Lower lobe of right lung (tissue), 2 donors: ENCODE measurements at regions not wholly inside any gene's neighbourhood (a gene's known extent, or its start where the extent isn't known, plus 50 kb on each side); places are given as distances from the start of the nearest gene placed in this dataset.
A peak's percentile ranks its signal among the peaks of the same experiment; 100 is the strongest.

Source experiments
- ATAC-seq, 2 donors: fragments of 200-7000 bp; cut with Tn5 transposase; one replicate each; pipeline ENCODE4 v1.9.1; 2020 to 2022; ENCODE audit warnings: mild to moderate bottlenecking in 2 of 2, moderate library complexity in 2 of 2
- DNase-seq: peaks from one replicate; pipeline ENCODE4 v3.0.0-alpha.2; 2020
- H3K27ac ChIP-seq: fragments of 200-600 bp; one replicate; pipeline ENCODE4 v1.8.0; 2022
- H3K27me3 ChIP-seq: fragments of 200-600 bp; one replicate; pipeline ENCODE4 v1.8.0; 2022; ENCODE audit warnings: low read depth
- H3K36me3 ChIP-seq: fragments of 200-600 bp; one replicate; pipeline ENCODE4 v1.8.0; 2022; ENCODE audit warnings: mild to moderate bottlenecking
- H3K4me1 ChIP-seq: fragments of 200-600 bp; one replicate; pipeline ENCODE4 v1.8.0; 2022
- H3K4me3 ChIP-seq: fragments of 200-600 bp; one replicate; pipeline ENCODE4 v1.8.0; 2022; ENCODE audit warnings: mild to moderate bottlenecking
- H3K9me3 ChIP-seq: fragments of 200-600 bp; one replicate; pipeline ENCODE4 v1.8.0; 2022
- CTCF ChIP-seq: fragments of 200-600 bp; IDR thresholded peaks from one replicate; pipeline ENCODE4 v1.8.0; 2022; ENCODE audit warnings: antibody characterized with exemption, mild to moderate bottlenecking
- intact Hi-C: fragments of 100-400 bp; cut with DNase I; formaldehyde crosslinking; loops from one replicate; pipeline ENCODE4 v1.11.0; 2022
- donor health status: DM: no; HTN: yes; CAD: no; lungs with severe emphysema.

- intact Hi-C loops: loop anchor here (10.0 kb wide), 1 partner anchor 153 kb away; no protein-coding TSS in a partner anchor
- no peak overlapping the region for H3K4me3 ChIP-seq
Observed at GRCh38 chr3:107428051-107428858, 51.0 kb downstream of the CCDC54 start.

GRCh38 chr3:107429320-107430181 lies 52.3 kb downstream of the CCDC54 start:
- intact Hi-C loops: loop anchor here (10.0 kb wide), 1 partner anchor 155 kb away; no protein-coding TSS in a partner anchor
- peak overlapping the region; percentile 72 for H3K4me3 ChIP-seq
- H3K9me3 ChIP-seq: no peaks in the 10 kb centered on the region
- no peaks in the 10 kb centered on the region for H3K27me3 ChIP-seq
- ATAC-seq (peak; percentile 85 to 90), DNase-seq (peak; percentile 77)
- peaks cover 6% of the 10 kb centered on the region for H3K4me1 ChIP-seq
- H3K27ac ChIP-seq: peak overlapping the region; percentile 46
- H3K36me3 ChIP-seq: no peaks in the 10 kb centered on the region
- peak; percentile 80 for TF ChIP-seq CTCF

More at GRCh38 chr3:107428051-107428858, 51.0 kb downstream of the CCDC54 start:
- no peak overlapping the region for H3K27ac ChIP-seq
- ATAC-seq (no peak), DNase-seq (no peak)
- no peak for TF ChIP-seq CTCF
- H3K9me3 ChIP-seq: no peaks in the 10 kb centered on the region
- H3K36me3 ChIP-seq: no peaks in the 10 kb centered on the region
- H3K27me3 ChIP-seq: no peaks in the 10 kb centered on the region
- H3K4me1 ChIP-seq: peaks cover 6% of the 10 kb centered on the region

DNA sequence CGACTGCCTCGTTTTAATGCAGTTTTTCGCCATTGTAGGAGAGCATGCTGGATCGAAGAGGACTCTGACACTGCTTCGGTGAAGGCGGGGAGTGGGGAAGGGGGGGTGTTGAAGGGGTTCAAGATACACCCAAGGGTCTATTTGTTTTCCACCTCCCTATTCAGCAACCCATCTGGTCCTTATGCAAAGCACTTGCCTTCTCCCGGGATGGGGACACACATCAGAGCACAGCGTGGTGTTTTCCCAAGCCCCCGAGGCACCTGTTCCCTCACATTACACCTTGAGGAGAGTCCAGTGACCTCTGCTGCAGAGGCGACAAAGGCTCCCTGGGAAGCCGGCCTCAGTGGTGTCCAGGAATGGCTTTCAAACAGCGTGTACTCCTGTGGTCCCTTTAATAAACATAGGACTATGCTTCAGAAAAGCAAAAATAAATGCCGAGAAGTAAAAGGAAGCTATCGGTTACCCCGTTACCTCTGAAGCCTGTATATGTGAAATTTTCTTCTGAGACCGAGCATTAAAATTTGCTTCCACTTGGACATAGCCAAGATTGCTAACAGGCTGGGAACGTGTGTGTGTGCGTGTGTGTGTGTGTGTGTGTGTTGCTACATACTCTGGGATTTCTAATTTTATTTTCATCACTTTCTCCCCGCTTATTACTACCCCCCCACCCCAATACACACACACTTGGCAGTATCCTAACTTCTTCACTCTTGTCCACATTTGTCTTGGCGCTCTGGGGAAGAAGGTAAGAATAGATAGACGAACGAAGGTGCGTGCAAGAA lies 53.2 kb downstream of the CCDC54 start:
- Histone ChIP-seq H3K9me3 (no peaks in the 10 kb centered on the region), H3K4me1 (peaks cover 6% of the 10 kb centered on the region), H3K4me3 (peak overlapping the region; percentile 72), H3K27ac (peak overlapping the region; percentile 92), H3K36me3 (no peaks in the 10 kb centered on the region), H3K27me3 (no peaks in the 10 kb centered on the region)
- ATAC-seq (no peak), DNase-seq (no peak)
- intact Hi-C loops: no loop called here
- TF ChIP-seq CTCF: no peak

GRCh38 chr3:107430996-107431245 lies 53.7 kb downstream of the CCDC54 start:
- ATAC-seq (peak; percentile 44 to 48), DNase-seq (no peak)
- no peaks in the 10 kb centered on the region for H3K36me3 ChIP-seq
- peak overlapping the region; percentile 72 for H3K4me3 ChIP-seq
- no peaks in the 10 kb centered on the region for H3K27me3 ChIP-seq
- intact Hi-C loops: no loop called here
- no peak for TF ChIP-seq CTCF
- no peaks in the 10 kb centered on the region for H3K9me3 ChIP-seq
- H3K4me1 ChIP-seq: peaks cover 6% of the 10 kb centered on the region
- H3K27ac ChIP-seq: peak overlapping the region; percentile 92
